Keratinocyte (primary cell): ENCODE measurements at regions not wholly inside any gene's neighbourhood (a gene's known extent, or its start where the extent isn't known, plus 50 kb on each side); places are given as distances from the start of the nearest gene placed in this dataset.

Experiments used
- DNase-seq: peaks from one replicate; pipeline ENCODE4 v3.0.0-alpha.2; 2011; ENCODE audit warnings: low read depth, missing footprints, low spot score
- FAIRE-seq: peaks from 2 replicates; lab custom pipeline; 2011; peaks lifted over from hg19 to GRCh38; lab: Jason Lieb, UNC
- H2AFZ ChIP-seq: 2 replicates; pipeline ENCODE4 v1.6.0; 2012; ENCODE audit warnings: low read length, control low read depth, inconsistent platforms; ENCODE audit not compliant: control insufficient read depth
- H3K27ac ChIP-seq: 2 replicates; pipeline ENCODE4 v1.5.1; 2011; ENCODE audit warnings: low read length; ENCODE audit not compliant: control insufficient read depth, insufficient read depth
- H3K27me3 ChIP-seq: 3 replicates; pipeline ENCODE4 v1.6.0; 2011; ENCODE audit warnings: low read length; ENCODE audit not compliant: control insufficient read depth, insufficient read depth; ENCODE audit errors: extremely low read depth
- H3K36me3 ChIP-seq, 2 experiments: 2 replicates in 1 of 2; 3 replicates in 1 of 2; pipeline ENCODE4 v1.5.1; 2011; ENCODE audit warnings: low read length in 2 of 2, mild to moderate bottlenecking in 1 of 2; ENCODE audit not compliant: control insufficient read depth in 2 of 2, insufficient read depth in 2 of 2; ENCODE audit errors: extremely low read depth in 1 of 2
- H3K4me1 ChIP-seq: 3 replicates; pipeline ENCODE4 v1.5.1; 2011; ENCODE audit warnings: low read length; ENCODE audit not compliant: control insufficient read depth, insufficient read depth; ENCODE audit errors: extremely low read depth
- H3K4me2 ChIP-seq: 3 replicates; pipeline ENCODE4 v1.6.0; 2011; ENCODE audit warnings: low read depth, low read length; ENCODE audit not compliant: control insufficient read depth, insufficient read depth; ENCODE audit errors: extremely low read depth
- H3K4me3 ChIP-seq, 3 experiments: fragments of 200-600 bp in 1 of 3; sonication (generic) in 1 of 3; 2 replicates in 2 of 3; 3 replicates in 1 of 3; pipeline ENCODE4 v1.5.1; 2011 to 2016; ENCODE audit warnings: low read length in 3 of 3, mild to moderate bottlenecking in 3 of 3, control low read depth in 2 of 3, inconsistent platforms in 1 of 3, low read depth in 1 of 3, mixed read lengths in 1 of 3, mixed run types in 1 of 3, moderate library complexity in 1 of 3; ENCODE audit not compliant: control insufficient read depth in 2 of 3, insufficient read depth in 2 of 3; ENCODE audit errors: extremely low read depth in 1 of 3
- H3K79me2 ChIP-seq: 2 replicates; pipeline ENCODE4 v1.6.0; 2012; ENCODE audit warnings: low read length; ENCODE audit not compliant: control insufficient read depth, insufficient read depth
- H3K9ac ChIP-seq: 3 replicates; pipeline ENCODE4 v1.6.0; 2011; ENCODE audit warnings: low read length; ENCODE audit not compliant: control insufficient read depth, insufficient read depth; ENCODE audit errors: extremely low read depth
- H3K9me1 ChIP-seq: 3 replicates; pipeline ENCODE4 v1.6.0; 2011; ENCODE audit warnings: low read length; ENCODE audit not compliant: control insufficient read depth, insufficient read depth; ENCODE audit errors: extremely low read depth
- H3K9me3 ChIP-seq: 2 replicates; pipeline ENCODE4 v1.5.1; 2012; ENCODE audit warnings: low read depth, low read length; ENCODE audit not compliant: control insufficient read depth
- H4K20me1 ChIP-seq: 3 replicates; pipeline ENCODE4 v1.6.0; 2011; ENCODE audit warnings: low read length; ENCODE audit not compliant: control insufficient read depth, insufficient read depth; ENCODE audit errors: extremely low read depth
- CTCF ChIP-seq, 3 experiments: IDR thresholded peaks in 1 of 3; conservative IDR thresholded peaks in 1 of 3; optimal IDR thresholded peaks in 1 of 3; 2 replicates in 2 of 3; 3 replicates in 1 of 3; pipeline versions ENCODE3 to v1.5.1; 2011; ENCODE audit warnings: low read length in 3 of 3, mild to moderate bottlenecking in 3 of 3, moderate library complexity in 2 of 3, control low read depth in 1 of 3, inconsistent platforms in 1 of 3; ENCODE audit not compliant: insufficient read depth in 2 of 3; ENCODE audit errors: extremely low read depth in 1 of 3
- EZH2 ChIP-seq: IDR thresholded peaks from one replicate; pipeline ENCODE4 v1.6.1; 2012; ENCODE audit warnings: inconsistent platforms, mild to moderate bottlenecking, low read length, moderate library complexity
- dilution Hi-C: fragments of 300-500 bp; cut with MboI; formaldehyde crosslinking; loops from one replicate; pipeline ENCODE4 v1.7.0; 2020; ENCODE audit warnings: low sequenced_read_pairs; ENCODE audit not compliant: extremely low pct_ligation_motif_present

- H3K36me3 ChIP-seq, result no peaks in the 10 kb centered on the region
- H3K27ac ChIP-seq, result no peak overlapping the region
- no peak overlapping the region for H3K4me2 ChIP-seq
- TF ChIP-seq CTCF (optimal IDR thresholded peaks at IDR 0.05 in 1 of 3, IDR thresholded peaks at IDR 0.05 in 1 of 3, conservative IDR thresholded peaks at IDR 0.05 in 1 of 3; ENCODE audit: extremely low read depth in 1 of 3, insufficient read depth in 2 of 3, low read length in 3 of 3) (no peak), EZH2 (no peak)
- no peaks in the 10 kb centered on the region for H3K27me3 ChIP-seq
- H3K4me3 ChIP-seq, result no peak overlapping the region
- dilution Hi-C loops, result no loop called here
- no peak overlapping the region for H2AFZ ChIP-seq
- no peak overlapping the region for H3K9ac ChIP-seq
- no peaks in the 10 kb centered on the region for H4K20me1 ChIP-seq
- FAIRE-seq (no peak), DNase-seq (no peak)
- no peaks in the 10 kb centered on the region for H3K9me3 ChIP-seq
- H3K9me1 ChIP-seq, result no peaks in the 10 kb centered on the region
- H3K79me2 ChIP-seq, result no peaks in the 10 kb centered on the region
- no peaks in the 10 kb centered on the region for H3K4me1 ChIP-seq
Observed at GRCh38 chr2:180376066-180376465, 369.0 kb upstream of the CWC22 start.

DNA sequence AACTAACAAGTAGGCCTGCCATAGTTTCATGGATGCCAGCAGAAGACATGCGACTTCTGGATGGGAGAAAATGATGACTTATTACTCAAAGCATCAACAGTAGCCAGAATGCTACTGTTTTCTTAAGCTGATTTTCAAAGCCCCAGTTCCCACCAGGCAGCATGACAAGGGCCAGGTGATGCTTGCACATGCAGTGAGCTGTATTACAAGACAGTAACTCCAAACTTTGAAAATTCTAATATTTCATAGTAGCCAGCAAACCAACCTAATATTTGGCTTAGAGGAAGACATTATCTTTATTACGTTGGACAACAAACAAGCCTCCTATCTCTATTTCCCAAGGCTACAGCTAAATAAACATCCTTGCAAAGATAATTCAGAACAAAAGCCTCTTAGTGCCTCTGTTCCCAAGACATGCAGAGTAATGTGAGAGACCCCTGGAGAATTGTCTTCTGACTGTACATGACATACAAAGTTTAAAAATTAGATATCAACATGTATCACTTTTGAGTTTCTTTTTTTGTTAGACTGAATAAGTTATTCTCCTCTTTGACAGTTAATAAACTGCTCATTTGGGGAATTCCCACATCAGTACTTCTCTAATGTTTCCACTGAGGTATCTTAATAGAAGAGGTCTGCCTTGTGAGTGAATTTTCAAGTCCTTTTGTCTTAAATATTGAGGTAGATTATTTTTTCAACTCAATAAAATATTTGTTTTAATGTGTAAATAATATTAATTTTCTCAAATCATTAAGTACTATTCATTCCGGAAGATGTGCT is 367.6 kb upstream of the CWC22 start:
- TF ChIP-seq CTCF (optimal IDR thresholded peaks at IDR 0.05 in 1 of 3, IDR thresholded peaks at IDR 0.05 in 1 of 3, conservative IDR thresholded peaks at IDR 0.05 in 1 of 3; ENCODE audit: extremely low read depth in 1 of 3, insufficient read depth in 2 of 3, low read length in 3 of 3), result no peak
- TF ChIP-seq EZH2, result no peak
- no peaks in the 10 kb centered on the region for H3K4me1 ChIP-seq
- no peaks in the 10 kb centered on the region for H3K27me3 ChIP-seq
- dilution Hi-C loops, result no loop called here
- no peaks in the 10 kb centered on the region for H3K9me3 ChIP-seq
- no peak overlapping the region for H2AFZ ChIP-seq
- no peaks in the 10 kb centered on the region for H3K9me1 ChIP-seq
- H3K36me3 ChIP-seq, result no peaks in the 10 kb centered on the region
- no peaks in the 10 kb centered on the region for H3K79me2 ChIP-seq
- H4K20me1 ChIP-seq, result no peaks in the 10 kb centered on the region
- no peak overlapping the region for H3K9ac ChIP-seq
- H3K4me3 ChIP-seq, result no peak overlapping the region
- no peak overlapping the region for H3K27ac ChIP-seq
- no peak overlapping the region for H3K4me2 ChIP-seq
- FAIRE-seq (no peak), DNase-seq (no peak)
